Stomach smooth muscle (tissue), 2 donors: ENCODE measurements at regions not wholly inside any gene's neighbourhood (a gene's known extent, or its start where the extent isn't known, plus 50 kb on each side); places are given as distances from the start of the nearest gene placed in this dataset.

Experiments
- H3K27ac ChIP-seq: one replicate; pipeline ENCODE4 v1.7.0; 2013; ENCODE audit warnings: mild to moderate bottlenecking, low read length, inconsistent platforms
- H3K27me3 ChIP-seq, 2 donors: one replicate each; pipeline ENCODE4 v1.7.0; 2013; ENCODE audit warnings: low read length in 2 of 2; ENCODE audit not compliant: insufficient read depth in 2 of 2, control insufficient read depth in 1 of 2
- H3K36me3 ChIP-seq, 2 donors: one replicate each; pipeline ENCODE4 v1.7.0; 2013; ENCODE audit warnings: low read length in 2 of 2; ENCODE audit not compliant: control insufficient read depth in 2 of 2, insufficient read depth in 2 of 2
- H3K4me1 ChIP-seq: one replicate; pipeline ENCODE4 v1.7.0; 2013; ENCODE audit warnings: low read length; ENCODE audit not compliant: control insufficient read depth, insufficient read depth
- H3K4me3 ChIP-seq, 2 donors: one replicate each; pipeline ENCODE4 v1.7.0; 2013; ENCODE audit warnings: low read length in 2 of 2
- H3K9ac ChIP-seq, 2 donors: one replicate each; pipeline ENCODE4 v1.7.0; 2013; ENCODE audit warnings: low read length in 2 of 2, mild to moderate bottlenecking in 1 of 2
- H3K9me3 ChIP-seq, 2 donors: one replicate each; pipeline ENCODE4 v1.7.0; 2013; ENCODE audit warnings: low read length in 2 of 2; ENCODE audit not compliant: control insufficient read depth in 2 of 2
- donor health status: healthy.
- donor health status: Pancreatic carcinoma.

- Histone ChIP-seq H3K9ac (no peak overlapping the region), H3K4me3 (no peak overlapping the region), H3K36me3 (no peaks in the 10 kb centered on the region), H3K4me1 (no peaks in the 10 kb centered on the region), H3K27ac (no peak overlapping the region), H3K27me3 (no peaks in the 10 kb centered on the region), H3K9me3 (no peaks in the 10 kb centered on the region)
These were observed 708.8 kb downstream of the HDGFL1 start for GRCh38 chr6:23278180-23278532.

- Histone ChIP-seq H3K4me3 (no peak overlapping the region), H3K36me3 (no peaks in the 10 kb centered on the region), H3K9me3 (no peaks in the 10 kb centered on the region), H3K27me3 (no peaks in the 10 kb centered on the region), H3K9ac (no peak overlapping the region), H3K4me1 (no peaks in the 10 kb centered on the region), H3K27ac (no peak overlapping the region)
These were observed 711.1 kb downstream of the HDGFL1 start for GRCh38 chr6:23280437-23280836.

GRCh38 chr6:23282252-23283021 lies 713.1 kb downstream of the HDGFL1 start:
- Histone ChIP-seq H3K9me3 (no peaks in the 10 kb centered on the region), H3K4me1 (no peaks in the 10 kb centered on the region), H3K4me3 (no peak overlapping the region), H3K36me3 (no peaks in the 10 kb centered on the region), H3K27ac (no peak overlapping the region), H3K9ac (no peak overlapping the region), H3K27me3 (no peaks in the 10 kb centered on the region)

DNA sequence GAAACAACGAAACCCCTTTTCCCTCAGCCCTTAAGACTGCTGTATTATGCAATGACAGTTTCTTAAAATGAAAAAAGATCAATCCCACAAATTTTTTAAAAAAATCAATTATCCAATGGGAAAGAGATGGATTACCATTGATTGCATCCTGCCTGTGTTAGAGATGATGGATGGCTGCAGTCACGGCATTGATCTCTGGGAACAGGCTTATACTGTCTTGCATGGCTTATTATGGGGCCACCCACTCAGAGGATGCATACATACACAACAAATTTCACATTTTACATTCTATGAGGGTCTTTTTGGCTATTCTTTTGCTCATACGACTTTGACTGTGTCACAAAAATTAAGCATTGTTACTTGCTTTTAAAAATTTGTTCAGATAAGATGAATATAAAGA lies 724.3 kb downstream of the HDGFL1 start:
- H3K27me3 ChIP-seq, result no peaks in the 10 kb centered on the region
- no peak overlapping the region for H3K4me3 ChIP-seq
- no peaks in the 10 kb centered on the region for H3K9me3 ChIP-seq
- H3K4me1 ChIP-seq, result no peaks in the 10 kb centered on the region
- H3K27ac ChIP-seq, result no peak overlapping the region
- H3K36me3 ChIP-seq, result no peaks in the 10 kb centered on the region
- no peak overlapping the region for H3K9ac ChIP-seq

- Histone ChIP-seq H3K27ac (no peak overlapping the region), H3K27me3 (no peaks in the 10 kb centered on the region), H3K4me1 (no peaks in the 10 kb centered on the region), H3K36me3 (no peaks in the 10 kb centered on the region), H3K9me3 (no peaks in the 10 kb centered on the region), H3K9ac (no peak overlapping the region), H3K4me3 (no peak overlapping the region)
These were observed 732.2 kb downstream of the HDGFL1 start for GRCh38 chr6:23301556-23301955.

DNA sequence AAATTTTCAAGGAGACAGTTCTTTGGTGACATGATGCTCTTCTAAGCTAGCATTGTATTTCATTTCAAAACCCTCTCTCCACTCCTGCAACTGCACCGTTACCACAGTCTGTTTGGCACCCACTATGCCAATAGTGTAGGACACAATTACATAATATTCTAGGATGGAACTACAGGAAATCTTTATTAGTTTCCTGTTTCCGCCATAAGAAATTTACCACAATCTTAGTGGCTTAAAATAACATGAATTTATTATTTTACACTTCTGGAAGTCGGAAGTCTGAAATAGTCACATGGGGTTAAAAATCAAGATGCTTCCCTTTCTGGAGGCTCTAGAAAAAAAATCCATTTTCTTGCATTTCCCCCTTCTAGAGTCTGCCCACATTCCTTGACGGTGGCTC lies 733.1 kb downstream of the HDGFL1 start:
- no peaks in the 10 kb centered on the region for H3K9me3 ChIP-seq

GRCh38 chr6:23305325-23305943 lies 736.1 kb downstream of the HDGFL1 start:
- peaks cover 0 to 4% of the 10 kb centered on the region in 2 donors for H3K9me3 ChIP-seq
- H3K4me1 ChIP-seq, result no peaks in the 10 kb centered on the region
- no peak overlapping the region for H3K4me3 ChIP-seq
- H3K36me3 ChIP-seq, result no peaks in the 10 kb centered on the region
- no peak overlapping the region for H3K9ac ChIP-seq
- no peaks in the 10 kb centered on the region for H3K27me3 ChIP-seq
- no peak overlapping the region for H3K27ac ChIP-seq

More for the DNA sequence above, 733.1 kb downstream of the HDGFL1 start:
- H3K27ac ChIP-seq, result no peak overlapping the region
- H3K27me3 ChIP-seq, result no peaks in the 10 kb centered on the region
- no peak overlapping the region for H3K9ac ChIP-seq
- no peak overlapping the region for H3K4me3 ChIP-seq
- no peaks in the 10 kb centered on the region for H3K36me3 ChIP-seq
- H3K4me1 ChIP-seq, result no peaks in the 10 kb centered on the region

DNA sequence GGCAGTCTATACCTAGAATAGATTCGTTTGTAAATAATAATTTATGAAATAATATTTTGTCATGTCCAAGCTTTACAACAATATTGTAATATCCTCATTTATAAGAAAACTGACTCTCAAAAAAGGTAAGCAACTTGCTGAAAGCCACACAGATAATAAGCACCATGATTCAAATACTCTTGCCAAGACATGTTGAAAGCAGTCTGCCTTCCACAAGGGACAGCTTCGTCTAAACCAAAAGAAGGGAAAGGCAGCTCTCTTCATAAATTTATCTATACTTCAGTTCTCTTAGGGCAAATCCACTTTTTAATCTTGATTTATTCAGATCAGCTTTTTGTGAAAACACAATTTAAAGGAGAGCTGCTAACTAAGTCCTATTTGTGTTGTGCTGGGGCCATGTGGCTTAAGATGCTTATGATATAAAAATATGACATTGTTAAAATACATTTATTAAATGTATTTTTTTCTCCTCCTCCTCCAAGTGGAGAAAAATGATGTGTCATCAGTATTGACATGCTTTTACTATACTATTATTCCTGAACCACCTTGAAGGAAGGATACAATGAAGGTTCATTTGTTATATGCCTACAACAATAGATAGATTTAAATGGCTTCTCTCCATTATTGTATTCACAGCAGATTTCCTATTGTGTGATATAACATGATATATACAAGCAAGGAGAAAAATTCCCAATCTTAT lies 737.0 kb downstream of the HDGFL1 start:
- no peaks in the 10 kb centered on the region for H3K27me3 ChIP-seq
- H3K9ac ChIP-seq, result no peak overlapping the region
- no peaks in the 10 kb centered on the region for H3K36me3 ChIP-seq
- H3K9me3 ChIP-seq, result peaks cover 0 to 4% of the 10 kb centered on the region in 2 donors
- H3K4me3 ChIP-seq, result no peak overlapping the region
- H3K4me1 ChIP-seq, result no peaks in the 10 kb centered on the region
- H3K27ac ChIP-seq, result no peak overlapping the region

DNA sequence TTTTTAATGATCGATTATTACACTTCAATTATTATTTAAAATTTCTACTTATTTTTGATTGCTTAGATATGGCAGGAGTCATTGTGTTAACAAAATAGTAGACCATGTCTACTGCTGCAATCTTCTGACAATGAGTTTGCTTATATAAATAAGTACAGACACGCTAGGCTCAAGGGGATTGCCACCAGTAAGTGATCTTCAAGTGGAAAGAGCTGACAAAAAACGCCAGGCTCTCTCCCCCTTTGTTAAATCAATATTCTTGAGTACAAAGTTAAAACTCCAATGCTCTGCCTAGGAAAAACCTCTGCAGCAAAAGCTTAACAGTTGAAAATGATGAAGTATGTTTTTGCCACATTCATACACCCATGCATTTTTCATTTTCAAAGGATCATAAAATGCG lies 738.1 kb downstream of the HDGFL1 start:
- Histone ChIP-seq H3K9ac (no peak overlapping the region), H3K27ac (no peak overlapping the region)

GRCh38 chr6:23308166-23308565 lies 738.8 kb downstream of the HDGFL1 start:
- Histone ChIP-seq H3K9me3 (peaks cover 0 to 4% of the 10 kb centered on the region in 2 donors), H3K27ac (no peak overlapping the region), H3K36me3 (no peaks in the 10 kb centered on the region), H3K9ac (no peak overlapping the region), H3K27me3 (no peaks in the 10 kb centered on the region), H3K4me1 (no peaks in the 10 kb centered on the region), H3K4me3 (no peak overlapping the region)

More for the DNA sequence above, 738.1 kb downstream of the HDGFL1 start:
- Histone ChIP-seq H3K4me1 (no peaks in the 10 kb centered on the region), H3K27me3 (no peaks in the 10 kb centered on the region), H3K9me3 (peaks cover 0 to 4% of the 10 kb centered on the region in 2 donors), H3K36me3 (no peaks in the 10 kb centered on the region), H3K4me3 (no peak overlapping the region)

GRCh38 chr6:23311211-23311610 lies 741.8 kb downstream of the HDGFL1 start:
- H3K9me3 ChIP-seq, result peaks cover 0 to 4% of the 10 kb centered on the region in 2 donors
- no peaks in the 10 kb centered on the region for H3K27me3 ChIP-seq
- no peak overlapping the region for H3K4me3 ChIP-seq
- no peak overlapping the region for H3K27ac ChIP-seq
- H3K4me1 ChIP-seq, result no peaks in the 10 kb centered on the region
- H3K9ac ChIP-seq, result no peak overlapping the region
- H3K36me3 ChIP-seq, result no peaks in the 10 kb centered on the region
